ENCODE measurements at regions not wholly inside any gene's neighbourhood (a gene's known extent, or its start where the extent isn't known, plus 50 kb on each side); places are given as distances from the start of the nearest gene placed in this dataset.

GRCh38 chr5:89992201-89992600 is 417.4 kb downstream of the CETN3 start:
- DNase-seq: no peak

- no peak for DNase-seq
Measured at GRCh38 chr5:89991592-89991991, 418.0 kb downstream of the CETN3 start.

GRCh38 chr5:89989776-89990175 is 419.8 kb downstream of the CETN3 start:
- no peak for DNase-seq

- no peak for DNase-seq
Measured at GRCh38 chr5:89988998-89989655, 420.4 kb downstream of the CETN3 start.

GRCh38 chr5:89988129-89988810 is 421.3 kb downstream of the CETN3 start:
- no peak for DNase-seq

- no peak for DNase-seq
Measured at GRCh38 chr5:89983216-89983615, 426.3 kb downstream of the CETN3 start.

- DNase-seq: no peak
Measured at GRCh38 chr5:89981878-89982773, 427.4 kb downstream of the CETN3 start.

- peak in 19 of 56 donors; percentile 2 to 46 (median 9) for DNase-seq
Measured at GRCh38 chr5:89981021-89981420, 428.5 kb downstream of the CETN3 start.

- DNase-seq: no peak
Measured at GRCh38 chr5:89973516-89973915, 436.0 kb downstream of the CETN3 start.

- no peak for DNase-seq
Measured at GRCh38 chr5:89972901-89973300, 436.7 kb downstream of the CETN3 start.

GRCh38 chr5:89968958-89969381 is 440.6 kb downstream of the CETN3 start:
- no peak for DNase-seq

- DNase-seq: no peak
Measured at GRCh38 chr5:89967771-89968444, 441.6 kb downstream of the CETN3 start.

- no peak for DNase-seq
Measured at GRCh38 chr5:89956838-89957237, 452.7 kb downstream of the CETN3 start.

GRCh38 chr5:89954916-89955315 is 454.6 kb downstream of the CETN3 start:
- no peak for DNase-seq

GRCh38 chr5:89951876-89952275 is 457.7 kb downstream of the CETN3 start:
- no peak for DNase-seq

- DNase-seq: no peak
Measured at GRCh38 chr5:89950234-89950633, 459.3 kb downstream of the CETN3 start.

GRCh38 chr5:89948977-89949376 is 460.6 kb downstream of the CETN3 start:
- no peak for DNase-seq

- no peak for DNase-seq
Measured at GRCh38 chr5:89946916-89947315, 462.6 kb downstream of the CETN3 start.

- DNase-seq: no peak
Measured at GRCh38 chr5:89946508-89946907, 463.0 kb downstream of the CETN3 start.

- DNase-seq: no peak
Measured at GRCh38 chr5:89942171-89942570, 467.4 kb downstream of the CETN3 start.

GRCh38 chr5:89936576-89936975 is 473.0 kb downstream of the CETN3 start:
- no peak for DNase-seq

GRCh38 chr5:89934069-89934468 is 475.5 kb downstream of the CETN3 start:
- no peak for DNase-seq

Data from nucleus accumbens (tissue), 56 donors.